ENCODE measurements at regions not wholly inside any gene's neighbourhood (a gene's known extent, or its start where the extent isn't known, plus 50 kb on each side); places are given as distances from the start of the nearest gene placed in this dataset.
"Not testable (repeated sequence)": the region's sequence is repeated elsewhere in the genome, so short reads cannot be mapped to it uniquely, and the experiment has no call there.

DNA sequence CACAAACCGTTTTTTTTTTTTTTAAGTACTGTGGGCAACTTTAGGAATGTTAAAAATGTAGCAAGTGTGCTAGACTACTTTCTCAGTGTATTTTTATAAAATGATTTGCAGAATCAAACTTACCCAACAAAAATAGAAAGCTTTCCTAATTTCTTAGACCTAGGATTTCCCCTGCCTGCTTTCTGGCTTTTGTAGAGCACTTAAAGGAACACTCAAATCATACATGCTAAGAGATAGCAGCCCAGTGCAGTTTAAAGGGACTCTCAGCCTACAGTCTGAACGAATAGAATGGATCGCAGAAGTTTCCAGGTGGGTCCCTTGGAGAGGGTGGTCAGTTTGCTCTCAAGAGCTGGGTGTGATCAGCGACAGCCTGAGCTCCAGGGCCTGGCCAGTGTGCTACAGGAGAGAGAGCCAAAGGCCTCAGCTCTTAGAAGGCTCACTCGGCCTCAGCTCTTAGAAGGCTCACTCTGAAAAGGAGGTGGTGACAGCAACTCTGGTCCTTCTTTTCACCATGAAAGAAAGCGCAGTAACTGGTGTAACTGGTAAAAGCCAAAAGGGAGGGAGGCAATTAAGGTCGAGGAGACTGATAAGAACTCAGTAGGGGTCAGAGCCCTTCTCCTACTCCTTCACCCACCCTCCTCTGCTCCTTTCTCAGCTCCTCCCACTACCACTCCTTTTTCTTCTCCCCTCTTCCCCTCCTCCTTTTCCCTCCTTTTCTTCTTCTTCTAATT, 142.4 kb downstream of the ZFP64 start:
- no peak for DNase-seq (ENCODE audit: low read depth in 2 of 2)

DNA sequence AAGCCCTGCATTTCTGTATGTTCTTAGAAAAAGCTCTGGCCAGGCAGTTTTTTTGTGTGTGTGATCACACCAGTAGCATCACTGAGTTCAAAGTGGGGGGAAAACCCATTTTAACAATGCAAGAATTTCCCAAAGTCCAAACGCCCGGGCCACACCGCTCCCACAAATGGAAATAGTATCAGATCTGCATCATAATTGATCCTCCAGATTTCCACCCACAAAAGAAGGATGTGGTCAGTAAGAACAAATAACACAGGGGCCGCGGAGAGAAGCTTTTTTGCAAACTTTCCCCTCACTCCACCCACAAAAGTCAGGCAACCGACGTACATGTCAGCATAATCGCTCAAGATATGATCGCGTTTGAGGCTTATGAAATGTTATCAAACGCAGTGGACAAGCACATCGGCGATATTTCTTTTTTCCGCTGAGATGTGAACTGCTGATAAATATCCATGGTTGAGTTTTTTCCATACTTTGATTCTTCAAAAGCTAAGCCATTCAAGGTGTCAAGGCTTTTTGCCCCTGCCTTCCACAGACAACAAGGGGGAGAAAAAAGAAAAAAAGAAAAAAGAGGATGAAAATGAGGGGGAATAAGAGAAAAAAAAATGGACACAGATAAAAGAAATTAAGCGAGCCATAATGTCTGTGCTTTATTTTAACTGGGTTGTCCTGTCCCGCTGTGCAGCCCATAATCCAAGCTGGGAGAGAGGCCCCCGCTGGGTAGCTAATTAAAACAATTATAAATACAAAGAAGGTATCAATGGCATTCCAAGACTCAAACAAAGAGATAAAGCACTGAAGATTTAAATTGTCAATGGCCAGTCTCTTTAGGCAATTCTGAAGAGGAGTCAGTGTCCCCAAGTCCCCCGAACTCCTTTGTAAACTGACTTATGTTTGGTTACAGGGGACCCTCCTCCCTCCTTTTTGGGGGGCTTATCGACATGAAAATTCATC, 143.5 kb downstream of the ZFP64 start:
- DNase-seq (ENCODE audit: low read depth in 2 of 2): peak; percentile 14 to 15

DNA sequence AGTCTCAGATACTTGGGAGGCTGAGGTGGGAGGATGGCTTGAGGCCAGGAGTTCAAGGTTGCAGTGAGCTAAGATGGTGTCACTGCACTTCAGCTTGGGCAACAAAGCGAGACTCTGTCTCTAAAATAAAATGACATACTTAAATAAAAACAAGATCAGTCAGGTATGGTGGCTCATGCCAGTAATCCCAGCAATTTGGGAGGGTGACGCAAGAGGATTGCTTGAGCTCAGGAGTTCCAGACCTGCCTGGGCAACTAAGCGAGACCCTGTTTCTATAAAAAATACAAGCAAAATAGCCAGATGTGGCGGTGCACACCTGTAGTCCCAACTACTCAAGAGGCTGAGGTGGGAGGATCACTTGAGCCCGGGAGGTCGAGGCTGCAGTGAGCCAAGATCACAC, 149.6 kb downstream of the ZFP64 start:
- DNase-seq (ENCODE audit: low read depth in 2 of 2): no peak

DNA sequence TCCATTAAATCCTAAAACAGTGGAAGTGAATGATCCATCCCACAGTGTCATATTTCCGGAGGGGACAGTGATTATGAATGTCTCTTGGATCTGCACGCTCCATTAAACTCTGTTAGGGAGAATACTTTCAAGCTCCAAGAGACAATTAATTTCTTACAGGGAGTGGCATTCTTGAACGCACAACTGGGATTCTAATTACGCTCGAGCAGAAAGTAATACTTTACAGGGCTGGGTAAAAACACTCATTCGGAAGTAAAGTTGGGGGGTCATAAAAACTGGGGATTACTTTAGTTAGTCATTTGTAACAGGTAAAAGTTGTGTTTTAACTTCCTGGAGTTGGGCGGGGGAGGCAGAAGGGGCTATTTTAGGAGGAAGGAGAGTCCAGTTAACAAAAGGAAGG, 151.8 kb downstream of the ZFP64 start:
- no peak for DNase-seq (ENCODE audit: low read depth in 2 of 2)

DNA sequence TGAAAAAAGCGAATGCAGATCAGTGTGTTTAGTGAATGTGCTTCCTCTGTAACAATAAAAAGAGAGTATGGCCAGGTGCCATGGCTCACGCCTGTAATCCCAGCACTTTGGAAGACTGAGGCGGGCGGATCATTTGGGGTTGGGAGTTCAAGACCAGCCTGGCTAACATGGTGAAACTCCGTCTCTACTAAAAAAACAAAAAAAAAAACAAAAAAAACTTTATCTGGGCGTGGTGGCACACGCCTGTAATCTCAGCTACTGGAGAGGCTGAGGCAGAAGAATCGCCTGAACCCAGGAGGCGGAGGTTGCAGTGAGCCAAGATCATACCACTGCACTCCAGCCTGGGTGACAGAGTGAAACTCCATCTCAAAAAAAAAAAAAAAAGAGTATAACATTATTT, 152.9 kb downstream of the ZFP64 start:
- not testable (repeated sequence) for DNase-seq (ENCODE audit: low read depth in 2 of 2)

- DNase-seq (ENCODE audit: low read depth in 2 of 2): no peak
Observed at GRCh38 chr20:52037370-52037769, 154.2 kb downstream of the ZFP64 start.

GRCh38 chr20:52035977-52036376, 155.6 kb downstream of the ZFP64 start:
- DNase-seq (ENCODE audit: low read depth in 2 of 2): no peak

DNA sequence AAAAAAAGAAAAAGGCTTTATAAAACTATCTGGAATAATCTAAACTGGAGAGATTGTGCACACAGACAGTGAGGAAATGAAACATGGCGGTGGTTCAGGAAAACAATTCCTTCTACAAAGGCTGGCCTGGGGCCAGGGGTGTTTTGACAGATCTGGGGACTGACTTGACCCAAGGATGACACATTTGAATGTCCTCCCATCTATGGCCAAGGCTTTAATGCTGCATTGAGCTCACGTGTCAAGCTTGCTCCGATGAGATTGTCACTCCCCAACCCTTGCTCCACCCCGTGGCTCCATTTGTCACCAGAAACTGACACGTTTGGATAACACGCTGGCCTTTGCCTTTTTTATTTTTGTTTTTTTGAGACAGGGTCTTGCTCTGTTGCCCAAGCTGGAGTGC, 156.1 kb downstream of the ZFP64 start:
- no peak for DNase-seq (ENCODE audit: low read depth in 2 of 2)

GRCh38 chr20:52034581-52034980, 157.0 kb downstream of the ZFP64 start:
- DNase-seq (ENCODE audit: low read depth in 2 of 2): no peak

GRCh38 chr20:52033313-52033712, 158.3 kb downstream of the ZFP64 start:
- no peak for DNase-seq (ENCODE audit: low read depth in 2 of 2)

- DNase-seq (ENCODE audit: low read depth in 2 of 2): not testable (repeated sequence)
Observed at GRCh38 chr20:52032304-52032683, 159.3 kb downstream of the ZFP64 start.

GRCh38 chr20:52031563-52032303, 159.8 kb downstream of the ZFP64 start:
- DNase-seq (ENCODE audit: low read depth in 2 of 2): no peak

- DNase-seq (ENCODE audit: low read depth in 2 of 2): no peak
Observed at GRCh38 chr20:52031206-52031562, 160.4 kb downstream of the ZFP64 start.

- DNase-seq (ENCODE audit: low read depth in 2 of 2): not testable (repeated sequence)
Observed at GRCh38 chr20:52029129-52029528, 162.4 kb downstream of the ZFP64 start.

- no peak for DNase-seq (ENCODE audit: low read depth in 2 of 2)
Observed at GRCh38 chr20:52025938-52026337, 165.6 kb downstream of the ZFP64 start.

GRCh38 chr20:52019313-52019712, 172.3 kb downstream of the ZFP64 start:
- DNase-seq (ENCODE audit: low read depth in 2 of 2): no peak

- no peak for DNase-seq (ENCODE audit: low read depth in 2 of 2)
Observed at GRCh38 chr20:52017669-52018317, 173.8 kb downstream of the ZFP64 start.

DNA sequence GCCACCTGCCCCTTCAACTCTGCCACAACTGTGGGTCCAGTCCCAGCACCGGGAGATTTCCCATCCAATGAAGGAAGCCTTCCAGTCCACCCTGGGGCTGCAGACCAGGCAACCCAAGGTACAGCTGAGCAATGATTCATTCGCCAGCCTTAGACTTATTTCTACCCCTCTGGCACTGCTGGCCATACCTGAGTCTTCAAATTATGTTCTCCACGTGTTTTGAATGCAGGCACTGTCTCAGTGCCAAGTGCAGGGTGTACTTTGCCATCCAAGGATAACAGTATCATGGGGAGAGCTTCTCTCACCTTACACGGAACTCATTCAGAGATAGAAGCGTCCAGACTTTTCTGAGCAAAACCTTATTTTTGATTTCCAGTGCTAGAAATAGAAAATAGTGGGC, 175.6 kb downstream of the ZFP64 start:
- no peak for DNase-seq (ENCODE audit: low read depth in 2 of 2)

- DNase-seq (ENCODE audit: low read depth in 2 of 2): no peak
Observed at GRCh38 chr20:52015155-52015554, 176.4 kb downstream of the ZFP64 start.

- no peak for DNase-seq (ENCODE audit: low read depth in 2 of 2)
Observed at GRCh38 chr20:52012079-52012478, 179.5 kb downstream of the ZFP64 start.

DNA sequence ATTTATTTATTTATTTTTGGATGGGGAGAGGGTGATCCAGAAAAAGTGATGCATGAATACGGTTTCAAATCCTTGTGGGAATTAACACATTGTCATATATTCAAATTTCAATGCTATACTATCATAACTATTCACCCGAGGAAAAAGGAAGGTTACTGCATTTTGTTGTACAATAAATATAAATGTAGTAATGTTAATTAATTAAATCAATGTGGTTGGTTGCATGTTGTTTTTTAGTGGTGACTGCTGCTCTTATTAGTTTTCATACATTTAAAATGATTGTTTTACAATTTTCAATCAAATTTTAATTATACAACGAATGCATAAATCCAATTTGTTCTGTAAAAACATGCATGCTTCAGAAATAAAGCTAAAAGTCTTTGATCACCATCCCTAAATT, 180.5 kb downstream of the ZFP64 start:
- no peak for DNase-seq (ENCODE audit: low read depth in 2 of 2)

DNA sequence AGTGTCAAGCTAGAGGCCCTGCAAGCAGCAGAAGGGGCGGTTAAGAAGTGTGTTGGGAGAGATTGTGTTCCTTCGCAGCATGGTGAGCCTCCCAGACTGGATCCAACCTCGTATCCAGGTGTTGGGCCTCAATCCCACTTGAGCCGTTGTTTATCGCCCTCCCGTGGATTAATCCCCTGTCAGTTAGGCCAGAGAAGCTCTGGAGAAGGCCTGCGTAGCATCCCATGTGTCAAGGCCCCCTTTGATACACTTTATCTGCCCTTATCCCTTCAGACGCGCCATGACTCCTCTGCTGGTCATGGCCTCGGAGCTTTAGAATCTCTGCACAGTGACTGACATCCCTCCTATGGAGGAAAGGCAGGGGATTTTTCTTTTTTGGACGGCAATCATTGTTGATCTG, 181.0 kb downstream of the ZFP64 start:
- no peak for DNase-seq (ENCODE audit: low read depth in 2 of 2)

Data from stimulated activated CD8-positive, alpha-beta memory T cell treated with anti-CD3 and anti-CD28 coated beads, Interleukin-2, amount 100 ng/mL, for 48 hours (primary cell).